ENCODE measurements at regions not wholly inside any gene's neighbourhood (a gene's known extent, or its start where the extent isn't known, plus 50 kb on each side); places are given as distances from the start of the nearest gene placed in this dataset.
A peak's percentile ranks its signal among the peaks of the same experiment; 100 is the strongest.

- H3K27ac ChIP-seq (ENCODE audit: extremely low read length, insufficient read depth, low read length): no peak overlapping the region
- no peaks in the 10 kb centered on the region for H3K36me3 ChIP-seq (replicated peaks in 1 of 2; ENCODE audit: control insufficient read depth in 1 of 2, insufficient read depth in 2 of 2, low read length in 2 of 2)
- DNase-seq (ENCODE audit: low spot score): no peak
- H3K4me1 ChIP-seq (ENCODE audit: insufficient read depth, low read length): no peaks in the 10 kb centered on the region
- TF ChIP-seq PATZ1 (CRISPR knock-in tag; IDR thresholded peaks at IDR 0.05) (no peak), CREB1 (IDR thresholded peaks at IDR 0.05) (peak; percentile 77), CREB1 (CRISPR knock-in tag; IDR thresholded peaks at IDR 0.05) (no peak)
- no peaks in the 10 kb centered on the region for H3K79me2 ChIP-seq (ENCODE audit: insufficient read depth, low read length)
- no peak for ATAC-seq
- H3K4me3 ChIP-seq (replicated peaks in 1 of 3; ENCODE audit: insufficient read depth in 1 of 3, low read depth in 2 of 3, low read length in 3 of 3): no peak overlapping the region
- WGBS (ENCODE audit: low lambda C conversion rate): 1% methylated on average over 2 of the region's 2 CpGs
- intact Hi-C loops (cut with micrococcal nuclease; ENCODE audit: unreplicated experiment) (no loop called here), in situ Hi-C loops (cut with HindIII; ENCODE audit: extremely low pct_ligation_motif_present, low pct_unique_long_range_greater_than_20kb) (no loop called here)
- no peaks in the 10 kb centered on the region for H3K9me3 ChIP-seq (ENCODE audit: low read length)
- no peak for FAIRE-seq
- ChIA-PET POLR2A (no interaction called here), CTCF (ENCODE audit: low intra/inter-chr PET ratio, low total read pairs) (no interaction called here)
- no TSS peak for BruUV-seq (replicated peaks)
- no peaks in the 10 kb centered on the region for H3K27me3 ChIP-seq (ENCODE audit: control insufficient read depth in 1 of 2, insufficient read depth in 2 of 2, low read length in 2 of 2)
- no peaks in the 10 kb centered on the region for H4K20me1 ChIP-seq (ENCODE audit: insufficient read depth, low read length)
- H2AFZ ChIP-seq (ENCODE audit: low read length): no peak overlapping the region
- no peak overlapping the region for H3K4me2 ChIP-seq (ENCODE audit: low read depth, low read length)
- H3K9ac ChIP-seq (ENCODE audit: insufficient read depth, low read depth, low read length): no peak overlapping the region
These were observed 67.4 kb upstream of the PPP1R3A start for GRCh38 chr7:113986216-113986615.

- CTCF ChIA-PET (ENCODE audit: low intra/inter-chr PET ratio, low total read pairs): no interaction called here
- Histone ChIP-seq H3K4me1 (ENCODE audit: insufficient read depth, low read length) (no peaks in the 10 kb centered on the region), H3K4me3 (replicated peaks in 1 of 3; ENCODE audit: insufficient read depth in 1 of 3, low read depth in 2 of 3, low read length in 3 of 3) (no peak overlapping the region), H3K79me2 (ENCODE audit: insufficient read depth, low read length) (no peaks in the 10 kb centered on the region), H2AFZ (ENCODE audit: low read length) (no peak overlapping the region), H3K27me3 (ENCODE audit: control insufficient read depth in 1 of 2, insufficient read depth in 2 of 2, low read length in 2 of 2) (no peaks in the 10 kb centered on the region), H3K4me2 (ENCODE audit: low read depth, low read length) (no peak overlapping the region), H3K9ac (ENCODE audit: insufficient read depth, low read depth, low read length) (no peak overlapping the region), H3K27ac (ENCODE audit: extremely low read length, insufficient read depth, low read length) (no peak overlapping the region), H3K9me3 (ENCODE audit: low read length) (no peaks in the 10 kb centered on the region), H3K36me3 (replicated peaks in 1 of 2; ENCODE audit: control insufficient read depth in 1 of 2, insufficient read depth in 2 of 2, low read length in 2 of 2) (no peaks in the 10 kb centered on the region), H4K20me1 (ENCODE audit: insufficient read depth, low read length) (no peaks in the 10 kb centered on the region)
- DNase-seq (ENCODE audit: low spot score) (no peak), FAIRE-seq (no peak), ATAC-seq (no peak)
- POLR2A ChIA-PET: no interaction called here
- no TSS peak for BruUV-seq (replicated peaks)
- WGBS (ENCODE audit: low lambda C conversion rate): 18% methylated on average over 4 of the region's 4 CpGs
- in situ Hi-C loops (cut with HindIII; ENCODE audit: extremely low pct_ligation_motif_present, low pct_unique_long_range_greater_than_20kb) (no loop called here), intact Hi-C loops (cut with micrococcal nuclease; ENCODE audit: unreplicated experiment) (no loop called here)
- TF ChIP-seq MAFF (IDR thresholded peaks at IDR 0.05; ENCODE audit: low read depth, low read length) (peak; percentile 25; the same call in 1 of the 2 replicates), MAFK (conservative IDR thresholded peaks at IDR 0.05 in 1 of 2, IDR thresholded peaks at IDR 0.05 in 1 of 2; ENCODE audit: low read length in 2 of 2) (peak; percentile 34 to 63; a peak in 3 of 4 replicates), CERS6 (CRISPR knock-in tag; IDR thresholded peaks at IDR 0.05) (no peak)
These were observed 57.7 kb upstream of the PPP1R3A start for GRCh38 chr7:113976508-113976907.
